Retinal pigment epithelial cell (primary cell): ENCODE measurements at regions not wholly inside any gene's neighbourhood (a gene's known extent, or its start where the extent isn't known, plus 50 kb on each side); places are given as distances from the start of the nearest gene placed in this dataset.

Source experiments
- DNase-seq: peaks from one replicate; pipeline ENCODE4 v3.0.0-alpha.2; 2010; ENCODE audit warnings: low read depth
- H3K4me3 ChIP-seq: 2 replicates; pipeline ENCODE4 v1.5.1; 2011; ENCODE audit warnings: mild to moderate bottlenecking, low read length, control low read depth, moderate library complexity
- CTCF ChIP-seq: conservative IDR thresholded peaks from 2 replicates; pipeline ENCODE4 v1.5.1; 2011; ENCODE audit warnings: low read depth, low read length, control low read depth, inconsistent platforms

- H3K4me3 ChIP-seq: no peak overlapping the region
- DNase-seq: no peak
- no peak for TF ChIP-seq CTCF
These were observed 986.4 kb downstream of the REEP3 start for GRCh38 chr10:64507651-64508028.

GRCh38 chr10:64508029-64508661 is 986.9 kb downstream of the REEP3 start:
- no peak overlapping the region for H3K4me3 ChIP-seq
- no peak for DNase-seq
- no peak for TF ChIP-seq CTCF

GRCh38 chr10:64515970-64516699 is 994.9 kb downstream of the REEP3 start:
- DNase-seq: no peak
- TF ChIP-seq CTCF: no peak
- no peak overlapping the region for H3K4me3 ChIP-seq

GRCh38 chr10:64518456-64518855 is 997.3 kb downstream of the REEP3 start:
- H3K4me3 ChIP-seq: no peak overlapping the region
- no peak for DNase-seq
- no peak for TF ChIP-seq CTCF

- no peak for DNase-seq
- TF ChIP-seq CTCF: no peak
- no peak overlapping the region for H3K4me3 ChIP-seq
These were observed 998.2 kb downstream of the REEP3 start for GRCh38 chr10:64519427-64519826.

- no peak for DNase-seq
- H3K4me3 ChIP-seq: no peak overlapping the region
- TF ChIP-seq CTCF: no peak
These were observed 998.6 kb downstream of the REEP3 start for GRCh38 chr10:64519831-64520230.
